H54 (cell line): ENCODE measurements at regions not wholly inside any gene's neighbourhood (a gene's known extent, or its start where the extent isn't known, plus 50 kb on each side); places are given as distances from the start of the nearest gene placed in this dataset.
"Not testable (repeated sequence)": the region's sequence is repeated elsewhere in the genome, so short reads cannot be mapped to it uniquely, and the experiment has no call there.

Experiments used
- DNase-seq: peaks from one replicate; pipeline ENCODE4 v3.0.0; 2011; ENCODE audit warnings: low spot score, mixed read lengths; ENCODE audit not compliant: insufficient read length
- FAIRE-seq: peaks from 3 replicates; lab custom pipeline; 2011; peaks lifted over from hg19 to GRCh38; lab: Jason Lieb, UNC
- POLR2A ChIP-seq: IDR thresholded peaks from 2 replicates; pipeline ENCODE4 v1.6.1; 2011; ENCODE audit warnings: low read depth, mild to moderate bottlenecking, low read length

GRCh38 chr4:57774171-57774570 is 664.0 kb upstream of the IGFBP7 start:
- no peak for TF ChIP-seq POLR2A
- FAIRE-seq, result no peak
- no peak for DNase-seq

- no peak for TF ChIP-seq POLR2A
- FAIRE-seq (no peak), DNase-seq (no peak)
These were observed 656.2 kb upstream of the IGFBP7 start for GRCh38 chr4:57766341-57766740.

DNA sequence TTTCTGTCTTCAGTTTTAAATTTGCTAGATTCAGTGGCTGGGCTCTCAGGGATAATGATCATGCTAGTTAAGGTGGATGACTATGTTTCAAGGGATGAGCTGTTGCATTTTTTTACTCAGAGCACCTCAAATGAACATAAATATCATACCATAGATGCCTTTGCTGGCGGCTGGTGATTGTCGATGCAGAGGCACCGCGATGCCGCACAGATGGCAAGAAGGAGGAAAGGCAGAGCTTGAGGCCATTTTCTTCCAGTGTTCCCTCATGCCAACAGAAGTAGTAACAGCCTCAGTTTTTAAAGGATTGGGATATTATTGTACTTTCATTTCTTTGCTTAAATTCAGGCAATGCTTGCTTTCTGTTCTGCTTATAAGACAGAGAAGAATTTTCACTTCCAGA is 654.7 kb upstream of the IGFBP7 start:
- no peak for FAIRE-seq
- DNase-seq, result no peak
- no peak for TF ChIP-seq POLR2A

- DNase-seq, result no peak
- no peak for TF ChIP-seq POLR2A
- no peak for FAIRE-seq
These were observed 652.9 kb upstream of the IGFBP7 start for GRCh38 chr4:57763070-57763469.

DNA sequence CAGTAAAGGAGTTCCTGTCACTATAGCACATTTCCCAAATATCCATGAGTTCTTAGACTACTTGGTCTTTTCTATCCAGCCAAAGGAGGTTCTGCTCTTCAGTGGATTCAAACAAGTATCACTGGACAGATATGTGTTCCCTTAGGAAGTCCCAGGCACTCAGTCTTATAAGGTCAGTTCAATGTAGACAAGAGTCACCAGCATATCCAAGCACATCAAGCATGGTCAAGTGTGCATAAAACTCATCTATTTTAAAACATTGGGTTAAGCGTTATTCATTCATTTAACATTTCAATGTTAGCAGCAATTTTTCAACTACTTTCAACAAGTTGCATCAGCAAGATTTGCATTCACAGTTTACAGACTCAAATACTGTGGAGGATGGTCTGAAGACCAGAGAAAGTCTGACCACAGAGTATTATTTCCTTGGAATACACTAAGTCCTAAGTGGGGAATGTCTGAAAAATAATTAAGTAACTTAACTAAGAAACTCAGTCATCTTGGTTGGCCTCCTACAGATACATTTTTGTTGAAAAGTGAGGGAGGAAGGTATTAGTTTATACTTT is 630.5 kb upstream of the IGFBP7 start:
- FAIRE-seq (no peak), DNase-seq (no peak)
- no peak for TF ChIP-seq POLR2A

- FAIRE-seq, result no peak
- TF ChIP-seq POLR2A, result no peak
- DNase-seq, result no peak
These were observed 626.6 kb upstream of the IGFBP7 start for GRCh38 chr4:57736781-57737180.

GRCh38 chr4:57734104-57734670 is 624.0 kb upstream of the IGFBP7 start:
- no peak for TF ChIP-seq POLR2A
- DNase-seq (no peak), FAIRE-seq (no peak)

DNA sequence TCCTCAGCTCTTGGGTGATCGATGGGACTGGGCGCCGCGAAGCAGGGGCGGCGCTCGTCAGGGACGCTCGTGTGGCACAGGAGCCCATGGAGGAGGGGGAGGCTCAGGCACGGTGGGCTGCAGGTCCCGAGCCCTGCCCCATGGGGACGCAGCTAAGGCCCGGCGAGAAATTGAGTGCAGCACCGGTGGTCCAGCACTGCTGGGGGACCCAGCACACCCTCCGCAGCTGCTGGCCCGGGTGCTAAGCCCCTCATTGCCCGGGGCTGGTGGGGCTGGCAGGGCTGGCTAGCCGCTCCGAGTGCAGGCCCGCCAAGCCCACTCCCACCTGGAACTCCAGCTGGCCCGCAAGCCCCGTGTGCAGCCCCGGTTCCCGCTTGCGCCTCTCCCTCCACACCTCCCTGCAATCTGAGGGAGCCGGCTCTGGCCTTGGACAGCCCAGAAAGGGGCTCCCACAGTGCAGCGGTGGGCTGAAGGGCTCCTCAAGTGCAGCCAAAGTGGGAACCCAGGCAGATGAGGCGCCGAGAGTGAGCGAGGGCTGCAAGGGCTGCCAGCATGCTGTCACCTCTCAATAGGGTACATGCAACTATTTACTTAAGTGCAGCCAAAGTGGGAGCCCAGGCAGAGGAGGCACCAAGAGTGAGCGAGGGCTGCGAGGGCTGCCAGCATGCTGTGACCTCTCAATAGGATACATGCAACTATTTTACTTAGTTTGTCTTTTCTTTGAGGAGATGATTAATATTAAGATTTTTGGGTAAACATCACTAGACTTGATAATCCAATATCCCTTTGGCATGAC is 619.8 kb upstream of the IGFBP7 start:
- not testable (repeated sequence) for FAIRE-seq

GRCh38 chr4:57726154-57726553 is 616.0 kb upstream of the IGFBP7 start:
- no peak for FAIRE-seq

More for the DNA sequence above, 619.8 kb upstream of the IGFBP7 start:
- not testable (repeated sequence) for DNase-seq

DNA sequence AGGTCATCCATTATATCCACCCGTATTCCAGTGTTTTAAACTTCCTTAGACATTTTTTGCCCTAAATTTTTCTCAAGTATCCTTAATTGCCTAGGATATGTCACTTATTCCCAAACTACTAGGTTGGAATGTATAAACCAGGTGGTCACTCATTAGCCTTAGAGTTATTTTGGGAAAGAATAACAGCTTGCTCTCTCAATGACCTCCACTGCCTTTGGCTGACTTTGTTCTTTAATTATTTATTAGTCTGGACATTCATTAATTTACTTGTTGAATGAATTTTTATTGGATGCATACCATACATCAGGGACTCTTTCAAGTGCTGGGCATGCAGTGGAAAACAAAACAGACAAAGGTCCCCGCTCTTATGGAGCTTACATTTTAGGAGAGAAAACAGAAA is 609.3 kb upstream of the IGFBP7 start:
- FAIRE-seq (no peak), DNase-seq (no peak)
- TF ChIP-seq POLR2A, result no peak

More at GRCh38 chr4:57726154-57726553, 616.0 kb upstream of the IGFBP7 start:
- TF ChIP-seq POLR2A, result no peak
- no peak for DNase-seq

DNA sequence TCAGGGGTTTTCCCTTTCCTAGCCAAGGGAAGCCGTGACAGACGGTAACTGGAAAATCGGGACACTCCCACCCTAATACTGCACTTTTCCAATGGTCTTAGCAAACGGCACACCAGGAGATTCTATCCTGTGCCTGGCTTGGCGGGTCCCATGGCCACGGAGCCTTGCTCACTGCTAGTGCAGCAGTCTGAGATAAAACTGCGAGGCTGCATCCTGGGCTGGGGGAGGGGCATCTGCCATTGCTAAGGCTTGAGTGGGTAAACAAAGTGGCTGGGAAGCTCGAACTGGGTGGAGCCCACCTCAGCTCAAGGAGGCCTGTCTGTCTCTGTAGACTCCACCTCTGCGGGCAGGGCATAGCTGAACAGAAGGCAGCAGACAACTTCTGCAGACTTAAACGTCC is 604.1 kb upstream of the IGFBP7 start:
- not testable (repeated sequence) for FAIRE-seq

GRCh38 chr4:57710053-57710452 is 599.9 kb upstream of the IGFBP7 start:
- DNase-seq, result no peak
- TF ChIP-seq POLR2A, result no peak
- no peak for FAIRE-seq

More for the DNA sequence above, 604.1 kb upstream of the IGFBP7 start:
- DNase-seq, result not testable (repeated sequence)

- no peak for DNase-seq
- no peak for TF ChIP-seq POLR2A
- no peak for FAIRE-seq
These were observed 581.2 kb upstream of the IGFBP7 start for GRCh38 chr4:57691370-57691769.

DNA sequence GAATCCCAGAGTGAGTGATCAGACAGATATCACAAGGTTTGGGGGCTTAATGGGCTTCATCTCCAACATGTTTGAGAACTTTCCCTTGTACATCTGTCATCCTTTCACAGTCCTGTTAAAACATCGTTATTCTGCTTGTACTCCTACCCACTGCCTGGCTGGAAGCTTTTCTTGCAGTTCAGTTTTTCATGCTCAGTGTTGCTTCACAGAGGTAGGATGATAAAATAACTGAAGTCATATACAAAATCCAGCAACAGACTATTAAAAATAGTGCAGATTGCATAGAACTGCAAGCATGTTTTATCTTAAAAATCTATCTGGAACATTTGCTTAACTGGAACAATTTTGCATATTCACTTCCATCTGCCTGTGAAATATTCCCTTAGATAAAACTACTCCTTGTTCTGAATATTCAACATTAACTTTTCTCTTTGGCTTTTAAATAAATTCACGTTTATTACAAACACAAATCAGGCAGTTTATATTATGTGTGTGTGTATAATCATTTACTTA is 579.6 kb upstream of the IGFBP7 start:
- DNase-seq, result no peak

DNA sequence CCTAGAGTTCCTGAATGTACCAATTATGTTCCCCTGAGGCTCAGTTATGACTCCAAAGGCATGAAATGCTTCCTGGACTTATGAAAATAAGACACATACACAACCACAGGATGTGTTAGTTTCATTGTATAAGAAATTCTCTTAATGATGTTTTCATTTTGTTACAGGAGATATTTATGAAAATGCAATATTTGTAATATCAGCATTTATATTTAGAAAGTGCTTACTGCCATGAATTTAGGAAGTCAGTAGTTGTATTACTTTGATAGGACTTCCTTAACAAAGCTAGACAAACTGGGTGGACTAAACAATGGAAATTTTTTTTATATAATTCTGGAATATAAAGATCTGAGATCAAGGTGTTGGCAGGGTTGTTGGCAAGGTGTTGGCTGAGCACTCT is 572.1 kb upstream of the IGFBP7 start:
- no peak for TF ChIP-seq POLR2A
- FAIRE-seq (no peak), DNase-seq (no peak)

More for the DNA sequence above, 579.6 kb upstream of the IGFBP7 start:
- no peak for FAIRE-seq
- no peak for TF ChIP-seq POLR2A
